ENCODE measurements at regions not wholly inside any gene's neighbourhood (a gene's known extent, or its start where the extent isn't known, plus 50 kb on each side); places are given as distances from the start of the nearest gene placed in this dataset.

DNA sequence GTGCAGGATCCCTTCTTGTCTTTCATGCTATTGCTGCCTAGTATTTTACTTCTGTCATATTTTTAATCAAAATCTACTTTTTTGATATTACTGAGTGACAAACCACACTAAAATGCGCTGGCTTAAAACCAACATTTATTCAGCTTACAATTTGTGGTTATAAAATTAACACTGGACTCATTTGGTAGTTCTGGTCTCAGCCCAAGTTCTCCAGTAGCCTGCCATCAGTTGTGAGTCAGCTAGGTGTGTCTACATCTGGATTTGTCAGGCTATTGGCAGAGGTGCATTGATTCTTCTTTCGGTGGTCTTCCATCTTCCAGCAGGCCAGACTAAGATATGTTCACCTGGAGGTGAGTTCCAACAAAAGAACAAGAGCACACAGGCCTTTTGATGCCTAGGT, 765.1 kb upstream of the FBXO33 start:
- Mint-ChIP-seq H3K36me3 (ENCODE audit: insufficient read depth) (no peaks in the 10 kb centered on the region), H3K9me3 (ENCODE audit: low read depth) (no peaks in the 10 kb centered on the region), H3K27ac (no peak overlapping the region)

DNA sequence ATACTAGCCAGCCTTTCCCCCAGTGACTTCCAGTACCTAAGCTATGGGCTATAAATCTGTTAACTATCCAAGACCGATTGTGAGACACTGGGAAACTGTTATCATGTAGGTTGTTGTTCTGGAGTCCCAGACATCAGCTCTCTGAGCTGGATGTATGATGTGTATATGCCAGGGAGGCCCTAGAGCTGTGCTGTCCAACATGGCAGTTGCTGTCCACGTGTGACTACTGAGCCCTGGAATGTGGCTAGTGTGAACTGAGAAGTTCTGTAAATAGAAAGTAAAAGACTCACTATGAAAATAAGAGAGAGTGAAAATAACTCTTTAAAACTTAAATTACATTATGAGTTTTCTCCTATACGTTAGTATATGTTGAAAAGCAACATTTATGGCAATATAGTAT, 755.8 kb upstream of the FBXO33 start:
- TF ChIP-seq, protein P1, sequence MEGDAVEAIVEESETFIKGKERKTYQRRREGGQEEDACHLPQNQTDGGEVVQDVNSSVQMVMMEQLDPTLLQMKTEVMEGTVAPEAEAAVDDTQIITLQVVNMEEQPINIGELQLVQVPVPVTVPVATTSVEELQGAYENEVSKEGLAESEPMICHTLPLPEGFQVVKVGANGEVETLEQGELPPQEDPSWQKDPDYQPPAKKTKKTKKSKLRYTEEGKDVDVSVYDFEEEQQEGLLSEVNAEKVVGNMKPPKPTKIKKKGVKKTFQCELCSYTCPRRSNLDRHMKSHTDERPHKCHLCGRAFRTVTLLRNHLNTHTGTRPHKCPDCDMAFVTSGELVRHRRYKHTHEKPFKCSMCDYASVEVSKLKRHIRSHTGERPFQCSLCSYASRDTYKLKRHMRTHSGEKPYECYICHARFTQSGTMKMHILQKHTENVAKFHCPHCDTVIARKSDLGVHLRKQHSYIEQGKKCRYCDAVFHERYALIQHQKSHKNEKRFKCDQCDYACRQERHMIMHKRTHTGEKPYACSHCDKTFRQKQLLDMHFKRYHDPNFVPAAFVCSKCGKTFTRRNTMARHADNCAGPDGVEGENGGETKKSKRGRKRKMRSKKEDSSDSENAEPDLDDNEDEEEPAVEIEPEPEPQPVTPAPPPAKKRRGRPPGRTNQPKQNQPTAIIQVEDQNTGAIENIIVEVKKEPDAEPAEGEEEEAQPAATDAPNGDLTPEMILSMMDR (IDR thresholded peaks at IDR 0.05; ENCODE audit: unreplicated experiment): no peak

More for the DNA sequence above, 765.1 kb upstream of the FBXO33 start:
- Mint-ChIP-seq H3K4me3 (ENCODE audit: low read depth) (no peak overlapping the region), H3K27me3 (no peaks in the 10 kb centered on the region), H3K4me1 (ENCODE audit: low read depth) (no peaks in the 10 kb centered on the region)
- TF ChIP-seq, protein P1 (IDR thresholded peaks at IDR 0.05; ENCODE audit: unreplicated experiment): no peak
- DNase-seq (ENCODE audit: low spot score, unreplicated experiment): no peak

DNA sequence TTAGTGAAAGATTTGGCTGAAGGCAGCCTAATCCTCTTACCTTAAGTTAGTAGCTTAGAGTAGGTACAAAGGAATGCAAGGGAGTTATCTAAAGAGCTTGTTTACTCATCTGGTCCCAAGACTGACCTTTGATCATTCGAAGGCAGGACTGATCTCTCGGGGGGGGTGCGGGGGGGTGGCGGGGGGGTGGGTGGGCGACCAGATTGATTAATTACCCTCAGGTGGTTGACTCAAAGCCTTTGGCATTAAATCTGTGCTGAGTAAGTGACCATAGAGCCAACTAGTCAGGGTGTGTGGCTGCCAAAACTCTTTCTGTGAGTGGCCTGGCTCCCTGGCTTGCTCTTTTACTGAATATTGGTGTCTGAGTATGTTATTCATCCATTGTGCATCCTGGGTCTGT, 731.9 kb upstream of the FBXO33 start:
- no peak overlapping the region for H3K4me3 Mint-ChIP-seq (ENCODE audit: low read depth)
- peaks cover 3% of the 10 kb centered on the region for H3K4me1 Mint-ChIP-seq (ENCODE audit: low read depth)
- no peaks in the 10 kb centered on the region for H3K27me3 Mint-ChIP-seq
- H3K9me3 Mint-ChIP-seq (ENCODE audit: low read depth): peaks cover 47% of the 10 kb centered on the region
- no peak overlapping the region for H3K27ac Mint-ChIP-seq
- peaks cover 11% of the 10 kb centered on the region for H3K36me3 Mint-ChIP-seq (ENCODE audit: insufficient read depth)
- TF ChIP-seq, protein P1 (IDR thresholded peaks at IDR 0.05; ENCODE audit: unreplicated experiment): no peak
- no peak for DNase-seq (ENCODE audit: low spot score, unreplicated experiment)

More for the DNA sequence above, 755.8 kb upstream of the FBXO33 start:
- no peak for DNase-seq (ENCODE audit: low spot score, unreplicated experiment)
- Mint-ChIP-seq H3K27me3 (no peaks in the 10 kb centered on the region), H3K27ac (no peak overlapping the region), H3K4me1 (ENCODE audit: low read depth) (no peaks in the 10 kb centered on the region), H3K9me3 (ENCODE audit: low read depth) (no peaks in the 10 kb centered on the region), H3K4me3 (ENCODE audit: low read depth) (no peak overlapping the region), H3K36me3 (ENCODE audit: insufficient read depth) (no peaks in the 10 kb centered on the region)

DNA sequence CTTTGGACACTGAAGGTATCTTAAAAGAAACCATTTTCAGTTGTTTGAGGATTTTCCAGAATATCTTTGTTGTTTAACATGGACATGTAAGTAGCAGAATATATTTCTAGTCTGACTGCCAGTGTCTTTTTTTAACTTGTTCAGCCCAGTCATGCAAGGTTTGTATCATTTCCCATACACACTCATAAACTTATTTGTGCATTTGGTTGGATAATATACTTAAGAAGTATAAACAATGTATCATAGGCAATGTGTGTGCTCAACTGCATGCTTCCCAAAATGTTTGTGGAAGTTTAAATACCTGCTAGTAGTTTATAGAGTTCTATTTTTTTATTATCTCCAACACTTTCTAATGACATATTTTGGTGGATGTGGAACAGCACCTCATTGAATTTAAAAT, 707.4 kb upstream of the FBXO33 start:
- TF ChIP-seq, protein P1 (IDR thresholded peaks at IDR 0.05; ENCODE audit: unreplicated experiment): no peak
- Mint-ChIP-seq H3K4me3 (ENCODE audit: low read depth) (no peak overlapping the region), H3K36me3 (ENCODE audit: insufficient read depth) (no peaks in the 10 kb centered on the region), H3K27ac (no peak overlapping the region), H3K27me3 (no peaks in the 10 kb centered on the region), H3K9me3 (ENCODE audit: low read depth) (peaks cover 5% of the 10 kb centered on the region), H3K4me1 (ENCODE audit: low read depth) (peaks cover 11% of the 10 kb centered on the region)
- no peak for DNase-seq (ENCODE audit: low spot score, unreplicated experiment)

DNA sequence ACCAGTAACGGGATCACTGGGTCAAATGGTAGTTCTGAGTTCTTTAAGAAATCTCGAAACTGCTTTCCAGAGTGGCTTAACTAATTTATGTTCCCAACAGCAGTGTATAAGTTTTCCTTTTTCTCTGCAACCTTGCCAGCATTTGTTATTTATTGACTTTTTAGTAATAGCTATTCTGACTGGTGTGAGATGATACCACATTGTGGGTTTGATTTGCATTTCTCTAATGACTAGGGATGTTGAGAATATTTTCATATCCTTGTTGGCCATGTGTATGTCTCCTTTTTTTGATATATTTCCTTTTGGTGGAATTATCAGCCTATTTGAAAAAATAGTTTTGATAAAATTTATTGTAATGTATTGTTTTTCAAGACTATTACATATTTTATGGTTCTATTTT, 701.2 kb upstream of the FBXO33 start:
- TF ChIP-seq, protein P1 (IDR thresholded peaks at IDR 0.05; ENCODE audit: unreplicated experiment): no peak
- Mint-ChIP-seq H3K4me1 (ENCODE audit: low read depth) (peaks cover 11% of the 10 kb centered on the region), H3K27me3 (no peaks in the 10 kb centered on the region), H3K36me3 (ENCODE audit: insufficient read depth) (no peaks in the 10 kb centered on the region), H3K27ac (no peak overlapping the region), H3K4me3 (ENCODE audit: low read depth) (no peak overlapping the region), H3K9me3 (ENCODE audit: low read depth) (peaks cover 5% of the 10 kb centered on the region)
- no peak for DNase-seq (ENCODE audit: low spot score, unreplicated experiment)

Measured in progenitor cell of endocrine pancreas (in vitro differentiated cells).